Stromal cell of bone marrow (primary cell): ENCODE measurements at regions not wholly inside any gene's neighbourhood (a gene's known extent, or its start where the extent isn't known, plus 50 kb on each side); places are given as distances from the start of the nearest gene placed in this dataset.
"Not testable (repeated sequence)": the region's sequence is repeated elsewhere in the genome, so short reads cannot be mapped to it uniquely, and the experiment has no call there.

ENCODE experiments used
- DNase-seq: peaks from one replicate; pipeline ENCODE4 v3.0.0-alpha.2; 2012; ENCODE audit warnings: low read depth

DNA sequence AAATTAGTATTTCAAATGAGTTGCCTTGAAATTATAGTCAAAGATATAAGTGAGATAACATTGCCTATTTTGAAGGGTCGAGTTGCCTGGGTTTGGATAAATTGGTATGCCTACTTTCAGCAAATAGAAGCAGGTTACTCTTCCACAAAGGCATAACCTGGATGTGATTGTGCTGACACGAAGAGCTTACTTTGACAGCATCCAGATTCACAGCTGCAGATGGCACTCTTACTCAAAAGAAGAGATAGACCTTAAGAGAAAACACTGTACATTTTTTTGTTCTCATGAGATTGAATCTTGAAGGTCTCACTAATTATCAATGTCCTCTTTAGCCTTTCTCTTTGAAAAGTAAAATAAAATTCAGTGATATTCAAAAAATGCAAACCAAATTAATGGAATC, 1338.7 kb downstream of the REEP3 start:
- no peak for DNase-seq

DNA sequence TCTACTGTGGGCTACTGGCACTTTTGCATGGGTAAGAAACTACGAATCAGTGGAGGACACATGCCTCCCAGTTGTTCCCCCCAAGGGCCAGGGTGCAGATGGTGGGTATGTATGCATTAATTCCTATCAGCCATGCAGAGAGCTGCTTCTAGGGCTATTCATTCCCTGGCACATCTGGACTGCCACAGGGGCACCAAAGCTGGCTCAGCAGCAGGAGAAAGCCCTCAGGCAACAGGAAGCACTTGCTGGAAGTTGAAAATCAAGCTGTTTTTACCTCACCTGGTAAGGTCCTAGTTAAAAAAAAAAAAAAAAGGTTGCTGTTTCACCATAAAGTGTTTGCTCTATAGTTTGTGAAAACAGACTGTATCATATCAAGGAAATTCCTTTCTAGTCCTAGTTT, 1342.6 kb downstream of the REEP3 start:
- DNase-seq: no peak

DNA sequence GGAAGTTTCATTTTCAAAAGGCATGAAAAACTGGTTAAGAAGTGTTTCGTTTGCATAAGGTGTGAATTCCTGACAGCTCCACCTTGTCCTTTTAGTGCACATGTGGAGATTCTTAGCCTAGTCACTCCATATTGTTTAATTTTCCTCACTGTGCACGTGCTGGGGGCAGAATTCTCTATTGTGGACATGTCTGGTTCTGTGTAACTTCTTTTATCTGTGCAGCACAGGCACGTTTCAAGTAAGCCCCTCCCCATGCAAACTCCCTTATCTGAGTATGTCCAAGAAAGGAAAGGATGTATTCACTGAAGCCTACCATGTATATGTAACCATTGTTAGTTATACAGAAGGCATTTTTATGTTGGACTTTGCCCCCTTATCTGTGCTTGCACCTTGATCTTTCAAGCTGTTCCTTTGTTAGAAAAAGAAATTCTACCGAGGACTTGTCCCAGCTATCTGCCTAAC, 1346.3 kb downstream of the REEP3 start:
- no peak for DNase-seq

DNA sequence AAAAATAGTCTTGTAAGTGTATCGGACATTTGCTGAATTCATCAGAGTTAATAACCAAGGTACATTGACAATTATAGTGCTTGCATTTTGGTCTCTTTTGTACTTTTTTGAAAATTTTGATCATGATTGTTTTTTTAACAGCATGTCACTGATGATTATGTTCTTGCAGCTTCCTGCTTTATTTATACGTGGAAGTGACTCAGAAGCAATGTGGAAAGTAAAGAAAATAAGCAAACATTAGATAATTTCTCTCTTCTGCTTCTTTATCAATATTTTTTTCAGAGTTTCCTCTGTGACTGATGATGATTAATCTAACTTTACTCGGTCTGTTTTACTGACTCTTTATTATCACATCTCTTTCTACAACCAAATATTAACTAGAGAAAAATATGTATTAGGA, 1351.9 kb downstream of the REEP3 start:
- DNase-seq: no peak

DNA sequence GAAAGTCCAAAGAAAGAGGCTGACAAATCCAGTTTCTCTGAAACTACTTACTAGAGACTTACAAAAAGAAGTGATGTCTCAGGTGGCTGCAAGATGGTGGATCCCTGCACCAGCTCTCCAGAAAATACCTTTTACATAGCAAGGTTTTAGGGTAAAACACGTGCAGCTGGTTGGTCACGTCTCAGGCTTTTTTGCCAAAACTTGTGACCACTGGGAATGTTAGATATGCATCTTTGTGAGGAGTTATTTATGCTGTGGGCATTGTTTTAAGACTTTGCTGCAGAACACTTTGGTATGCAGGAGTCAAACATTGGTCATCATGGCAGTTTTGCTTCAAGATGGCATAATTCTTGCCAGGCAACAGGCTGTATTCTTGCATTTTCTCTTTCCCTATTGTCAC, 1352.8 kb downstream of the REEP3 start:
- no peak for DNase-seq

DNA sequence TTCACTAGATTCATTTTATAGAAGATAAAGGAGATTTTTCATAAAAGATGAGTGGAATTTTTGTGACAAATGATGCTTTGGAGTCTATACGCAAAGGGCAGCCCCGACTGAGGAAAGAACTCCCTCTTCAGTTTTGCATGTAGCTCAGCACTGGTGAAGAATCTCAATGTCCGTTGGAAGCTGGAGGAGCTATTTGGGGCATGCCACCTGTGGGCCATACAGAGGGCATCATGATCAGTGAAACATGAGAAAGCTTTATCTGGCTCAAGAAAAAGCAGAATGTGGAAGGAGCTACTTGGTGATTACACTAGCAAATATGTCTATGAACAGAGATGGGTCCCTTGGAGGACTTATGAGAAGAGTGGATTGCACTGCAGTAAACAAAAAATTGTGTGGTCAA, 1359.3 kb downstream of the REEP3 start:
- no peak for DNase-seq

DNA sequence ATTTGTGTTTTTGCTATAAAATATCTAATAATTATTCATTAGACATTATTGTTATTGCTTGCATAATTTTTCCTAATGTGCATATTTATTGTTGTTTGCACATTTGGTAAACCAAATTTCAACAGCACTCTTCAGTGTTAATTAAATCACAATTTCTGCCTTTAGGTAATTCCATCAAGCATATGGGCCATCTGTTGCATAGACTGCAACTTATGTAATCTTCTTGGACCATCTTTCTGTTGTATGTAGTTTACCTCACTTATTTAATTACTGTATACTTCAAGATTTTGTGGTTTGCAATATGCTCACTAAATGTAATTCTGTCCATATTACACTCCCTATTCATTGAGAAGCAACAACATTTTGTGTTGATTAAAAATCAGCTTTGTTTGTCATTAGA, 1360.1 kb downstream of the REEP3 start:
- DNase-seq: no peak

DNA sequence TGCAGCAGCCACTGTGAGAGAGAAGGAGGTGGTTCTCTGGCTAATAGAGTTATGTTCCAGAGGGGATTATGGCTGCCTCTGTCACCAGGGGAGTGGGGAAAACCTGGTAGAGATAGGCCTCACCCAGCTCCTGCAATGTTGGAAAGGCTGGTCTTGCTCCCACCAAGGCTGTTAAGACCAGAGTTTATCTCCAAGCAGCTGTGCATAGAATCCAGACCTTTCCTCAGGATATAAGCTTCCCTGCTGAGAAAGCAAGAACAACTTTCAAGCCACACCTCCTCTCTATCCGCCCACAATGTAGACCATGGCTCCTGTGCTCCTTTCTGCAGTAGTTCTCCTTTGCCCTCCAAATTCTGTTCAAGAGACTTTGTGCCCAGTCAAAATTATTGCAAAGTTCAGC, 1375.4 kb downstream of the REEP3 start:
- no peak for DNase-seq

DNA sequence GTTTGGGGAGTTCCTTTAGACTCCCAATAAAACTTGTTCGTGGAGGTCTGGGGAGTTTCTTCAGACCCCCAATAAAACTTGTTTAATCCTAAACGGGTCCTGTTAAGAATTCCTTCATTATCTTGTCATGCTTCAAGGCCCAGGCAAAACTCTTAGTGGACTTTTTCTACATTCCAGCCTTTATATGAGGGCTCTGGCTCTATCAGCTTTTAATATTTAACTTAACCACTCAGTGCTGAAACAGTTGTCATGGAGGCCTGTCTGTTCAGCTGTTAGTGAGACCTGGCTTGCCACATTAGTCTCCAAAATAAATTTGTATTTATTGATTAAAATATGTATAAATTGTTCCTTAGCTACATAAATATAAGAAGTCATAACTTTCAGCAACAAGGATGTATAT, 1385.1 kb downstream of the REEP3 start:
- not testable (repeated sequence) for DNase-seq

DNA sequence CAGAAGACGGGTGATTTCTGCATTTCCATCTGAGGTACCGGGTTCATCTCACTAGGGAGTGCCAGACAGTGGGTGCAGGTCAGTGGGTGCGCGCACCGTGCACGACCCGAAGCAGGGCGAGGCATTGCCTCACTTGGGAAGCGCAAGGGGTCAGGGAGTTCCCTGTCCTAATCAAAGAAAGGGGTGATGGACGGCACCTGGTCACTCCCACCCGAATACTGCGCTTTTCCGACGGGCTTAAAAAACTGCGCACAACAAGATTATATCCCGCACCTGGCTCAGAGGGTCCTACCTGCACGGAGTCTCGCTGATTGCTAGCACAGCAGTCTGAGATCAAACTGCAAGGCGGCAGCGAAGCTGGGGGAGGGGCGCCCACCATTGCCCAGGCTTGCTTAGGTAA, 1403.1 kb downstream of the REEP3 start:
- DNase-seq: not testable (repeated sequence)

DNA sequence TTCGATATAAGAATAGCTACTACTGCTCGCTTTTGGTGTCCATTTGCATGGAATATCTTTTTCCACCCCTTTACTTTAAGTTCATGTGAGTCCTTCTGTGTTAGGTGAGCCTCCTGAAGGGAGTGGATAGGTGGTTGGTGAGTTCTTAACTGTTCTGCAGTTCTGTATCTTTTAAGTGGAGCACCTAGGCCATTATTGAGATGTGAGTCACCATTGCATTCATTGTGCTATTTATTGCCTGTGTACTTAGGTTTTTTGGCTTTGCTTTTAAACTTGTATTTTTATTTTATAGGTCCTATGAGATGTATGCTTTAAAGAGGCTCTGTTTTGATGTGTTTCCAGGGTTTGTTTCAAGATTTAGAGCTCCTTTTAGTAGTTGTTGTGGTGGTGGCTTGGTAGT, 1430.8 kb downstream of the REEP3 start:
- no peak for DNase-seq

DNA sequence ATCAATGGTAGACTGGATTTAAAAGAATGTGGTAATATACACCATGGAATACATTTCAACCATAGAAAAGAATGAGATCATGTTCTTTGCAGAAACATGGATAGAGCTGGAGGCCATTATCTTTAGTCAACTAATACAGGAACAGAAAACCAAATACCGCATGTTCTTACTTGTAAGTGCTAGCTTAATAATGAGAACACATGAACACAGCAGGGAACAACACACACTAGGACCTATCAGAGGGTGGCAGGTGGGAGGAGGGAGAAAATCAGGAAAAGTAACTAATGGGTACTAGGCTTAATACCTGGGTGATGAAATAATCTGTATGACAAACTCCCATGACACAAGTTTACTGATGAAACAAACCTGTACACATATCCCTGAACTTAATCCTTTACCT, 1435.2 kb downstream of the REEP3 start:
- DNase-seq: no peak

DNA sequence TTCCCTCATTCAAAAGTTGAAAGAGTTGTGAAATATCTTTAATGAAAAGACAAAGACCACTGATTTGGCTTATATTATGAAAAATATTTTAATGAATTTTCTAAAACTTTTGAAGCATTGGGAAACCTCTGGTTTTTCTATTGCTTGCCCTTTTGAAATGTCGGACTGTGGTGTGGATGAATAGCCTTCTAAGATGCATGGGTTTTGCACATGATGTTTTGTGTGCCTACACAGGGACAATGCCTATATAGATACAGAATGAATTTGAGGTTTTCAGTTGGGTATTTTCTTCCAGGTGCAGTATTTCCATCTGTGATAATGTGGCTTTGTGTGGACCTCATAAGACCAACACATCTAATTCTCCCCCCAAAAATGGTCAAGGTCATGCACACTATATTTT, 1437.9 kb downstream of the REEP3 start:
- no peak for DNase-seq

DNA sequence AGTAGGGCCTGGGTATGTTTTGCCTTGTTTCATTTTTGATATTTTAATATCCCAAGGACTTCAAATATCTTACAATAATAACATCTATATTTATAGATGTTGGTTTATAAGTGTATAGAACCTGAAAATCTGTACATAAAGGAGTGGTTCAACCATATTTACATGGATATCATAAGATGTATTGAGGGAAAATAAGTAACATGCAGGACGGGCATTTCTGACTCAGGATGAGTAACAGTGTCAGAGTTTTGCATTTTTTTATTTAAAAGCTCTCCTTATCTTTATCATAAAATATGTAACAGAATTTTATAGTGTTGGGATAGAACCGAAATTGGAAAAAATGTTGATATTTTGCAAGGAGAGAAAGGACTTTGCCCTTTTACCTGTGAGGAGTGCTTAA, 1438.7 kb downstream of the REEP3 start:
- no peak for DNase-seq

DNA sequence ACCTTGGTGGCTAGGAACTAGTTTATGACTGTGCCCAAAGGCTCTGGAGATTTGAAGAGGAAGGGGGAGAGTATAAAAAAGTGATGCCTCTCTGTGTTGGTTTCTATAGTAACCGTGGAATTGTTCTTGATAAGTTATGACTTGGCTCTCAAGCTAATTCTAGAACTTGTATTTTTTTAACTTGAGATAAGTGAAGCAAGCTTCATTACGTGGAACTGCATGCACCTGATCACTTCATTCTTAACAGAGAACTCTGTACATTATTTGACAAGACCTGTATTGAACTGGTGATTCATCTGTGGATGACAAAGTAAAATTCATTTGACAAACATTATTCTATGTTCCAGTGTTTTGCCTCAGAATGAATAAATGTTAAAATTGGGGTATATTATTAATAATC, 1452.2 kb downstream of the REEP3 start:
- DNase-seq: no peak

DNA sequence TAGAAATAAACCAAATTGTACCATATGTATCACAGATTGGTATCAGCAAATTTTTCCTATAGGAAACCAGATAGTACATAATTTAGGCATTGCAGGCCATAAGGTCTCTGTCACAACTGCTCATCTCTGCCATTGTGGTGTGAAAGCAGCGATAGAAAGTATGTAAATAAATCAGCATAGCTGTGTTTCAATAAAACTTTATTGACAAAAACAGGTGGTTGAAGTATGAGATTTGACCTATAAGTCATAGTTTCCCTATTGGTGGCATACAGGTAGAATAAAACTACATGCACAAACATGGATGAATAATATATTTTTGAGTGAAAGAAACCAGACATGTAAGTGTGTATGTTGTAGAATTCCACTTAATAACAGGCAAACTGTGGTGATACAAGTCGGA, 1454.9 kb downstream of the REEP3 start:
- no peak for DNase-seq

DNA sequence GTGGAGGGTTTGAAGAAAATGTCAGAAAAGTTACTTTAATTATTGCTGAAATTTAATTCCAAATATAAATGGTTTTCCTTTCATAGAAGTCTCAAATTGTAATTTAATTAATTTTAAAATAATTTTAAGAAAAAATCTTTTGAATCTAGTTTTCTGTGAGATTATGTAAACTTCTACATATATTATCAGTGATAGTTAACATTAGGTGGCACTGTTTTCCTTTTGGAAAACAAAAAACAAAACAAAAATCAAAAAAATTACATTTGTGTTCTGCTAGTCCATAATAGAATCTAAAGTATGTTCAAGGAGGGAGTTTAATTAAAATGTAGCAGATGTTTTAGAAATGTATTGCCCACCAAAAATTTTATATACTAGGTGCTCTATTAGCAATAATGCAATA, 1456.7 kb downstream of the REEP3 start:
- DNase-seq: no peak

DNA sequence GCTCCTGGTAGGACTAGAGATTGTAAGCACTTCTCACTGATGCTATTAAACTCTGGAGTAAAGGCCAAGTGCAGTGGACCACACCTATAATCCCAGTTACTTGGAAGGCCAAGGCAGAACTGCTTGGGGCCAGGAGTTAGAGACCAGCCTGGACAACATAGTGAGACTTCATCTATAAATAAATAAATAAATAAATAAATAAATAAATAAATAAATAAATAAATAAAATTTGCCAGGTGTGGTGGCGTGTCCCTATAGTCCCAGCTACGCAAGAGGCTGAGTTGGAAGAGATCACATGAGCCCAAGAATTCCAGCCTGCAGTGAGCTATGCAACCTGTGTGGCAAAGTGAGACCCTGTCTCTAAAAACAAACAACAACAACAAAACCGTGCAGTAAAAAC, 1475.7 kb downstream of the REEP3 start:
- DNase-seq: no peak

DNA sequence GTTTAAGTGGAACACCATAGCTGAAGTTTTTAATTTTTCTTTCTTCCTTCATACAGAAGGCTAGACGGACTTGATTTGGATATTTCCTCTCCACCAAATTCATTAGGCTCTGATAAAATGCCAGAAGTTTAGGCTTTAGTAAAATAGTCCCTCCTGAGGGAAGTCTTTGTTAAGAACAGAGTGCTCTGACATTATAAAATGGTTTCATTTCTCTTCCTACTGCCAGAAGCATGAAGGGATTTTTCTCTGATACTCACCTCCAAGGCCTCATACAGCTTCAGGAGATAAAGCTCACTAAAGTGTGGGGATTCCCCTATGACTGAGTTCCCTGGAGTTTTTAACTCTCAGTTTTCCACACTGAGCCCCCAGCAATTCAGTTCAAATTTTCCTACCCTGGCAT, 1489.6 kb downstream of the REEP3 start:
- DNase-seq: no peak

DNA sequence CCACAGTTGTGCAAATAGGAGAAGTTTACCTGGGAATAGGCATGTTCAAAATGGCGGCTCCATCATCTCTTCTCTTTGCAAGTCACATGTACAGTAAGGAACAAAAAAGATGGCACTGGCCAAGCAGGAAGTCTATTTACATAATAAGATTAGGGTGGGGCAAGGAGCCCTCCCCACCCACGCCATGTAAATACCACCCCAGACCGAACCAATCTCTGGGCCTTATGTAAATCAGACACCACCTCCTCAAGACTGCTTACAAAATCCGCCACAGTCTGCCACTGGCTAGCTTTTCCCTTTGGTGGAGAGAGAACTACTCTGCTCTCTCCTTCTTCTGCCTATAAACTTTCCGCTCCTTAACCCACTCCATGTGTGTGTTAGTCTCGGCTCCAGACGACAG, 1496.3 kb downstream of the REEP3 start:
- no peak for DNase-seq

DNA sequence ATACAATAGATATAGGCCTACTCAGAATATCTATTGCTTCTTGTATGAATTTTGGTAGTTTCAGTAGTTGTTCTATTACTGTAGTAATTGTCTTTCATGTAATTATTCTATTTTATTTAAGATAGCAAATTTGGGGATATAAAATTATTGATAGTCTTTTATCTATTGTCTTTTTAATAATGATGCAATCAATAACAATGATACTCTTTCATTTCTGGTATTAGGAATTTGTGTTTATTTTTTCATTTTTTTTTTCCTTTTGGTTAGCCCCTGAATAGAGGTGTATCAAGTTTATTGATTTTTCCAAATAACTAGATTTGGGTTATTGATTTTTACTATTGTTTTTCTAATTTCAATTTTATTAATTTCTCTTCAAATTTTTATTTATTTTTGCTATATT, 1503.7 kb downstream of the REEP3 start:
- no peak for DNase-seq

DNA sequence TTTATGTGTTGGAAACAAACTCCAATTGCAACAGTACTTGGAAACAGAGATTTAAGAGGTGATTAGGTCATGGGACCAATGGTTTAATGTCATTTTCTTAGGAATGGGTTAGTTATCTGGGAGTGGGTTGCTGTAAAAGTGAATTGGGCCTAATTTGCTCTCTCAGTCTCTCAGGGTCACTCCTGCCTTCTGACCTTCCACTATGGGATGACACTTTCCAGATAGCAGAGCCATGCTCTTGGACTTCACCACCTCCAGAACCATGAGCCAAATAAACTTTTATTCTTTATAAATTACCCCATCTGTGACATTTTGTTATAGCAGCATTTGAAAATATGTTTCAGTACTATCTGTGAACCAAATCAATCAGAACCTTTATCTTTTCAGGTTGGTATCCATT, 1509.1 kb downstream of the REEP3 start:
- DNase-seq: no peak

DNA sequence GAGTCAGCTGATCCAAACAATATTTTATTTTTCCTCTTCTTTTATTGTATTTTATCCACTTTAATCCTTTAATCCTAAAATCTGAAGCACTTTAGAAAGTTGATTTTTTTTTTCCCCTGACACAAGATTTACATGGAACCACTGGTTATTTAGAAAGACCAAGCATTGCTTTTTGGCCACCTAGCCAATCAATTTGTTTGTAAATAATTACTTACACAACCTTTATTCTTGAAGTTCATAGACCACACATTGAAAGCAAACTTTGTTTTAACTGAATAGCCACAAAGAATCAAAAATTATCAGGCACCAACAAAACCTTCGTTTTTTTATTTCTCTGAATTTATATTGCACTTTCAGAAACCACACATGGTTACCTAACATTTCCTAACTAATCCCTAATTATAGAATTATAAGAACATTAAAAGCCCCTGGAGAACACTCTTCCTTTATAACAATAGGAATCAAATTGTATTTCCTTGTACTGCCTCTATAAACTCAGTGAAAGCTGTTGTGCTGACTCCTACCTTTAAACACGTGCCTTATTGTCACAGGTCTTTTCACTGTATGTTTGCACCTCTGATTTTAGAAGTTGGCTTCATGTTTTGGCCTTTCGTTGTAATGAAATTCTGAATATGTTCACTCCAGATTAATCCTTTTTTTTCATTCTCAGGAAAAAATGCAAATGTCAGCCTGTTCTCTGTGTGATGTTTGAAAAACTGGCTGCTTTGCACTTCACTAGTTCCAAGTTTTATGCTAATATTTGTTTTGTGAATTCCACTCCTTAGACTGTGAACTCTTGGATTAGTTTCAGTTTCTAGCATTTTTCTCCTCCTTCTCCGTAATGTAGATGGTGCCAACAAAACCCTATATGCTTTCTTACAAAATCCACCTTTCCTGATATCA, 1511.9 kb downstream of the REEP3 start:
- no peak for DNase-seq

DNA sequence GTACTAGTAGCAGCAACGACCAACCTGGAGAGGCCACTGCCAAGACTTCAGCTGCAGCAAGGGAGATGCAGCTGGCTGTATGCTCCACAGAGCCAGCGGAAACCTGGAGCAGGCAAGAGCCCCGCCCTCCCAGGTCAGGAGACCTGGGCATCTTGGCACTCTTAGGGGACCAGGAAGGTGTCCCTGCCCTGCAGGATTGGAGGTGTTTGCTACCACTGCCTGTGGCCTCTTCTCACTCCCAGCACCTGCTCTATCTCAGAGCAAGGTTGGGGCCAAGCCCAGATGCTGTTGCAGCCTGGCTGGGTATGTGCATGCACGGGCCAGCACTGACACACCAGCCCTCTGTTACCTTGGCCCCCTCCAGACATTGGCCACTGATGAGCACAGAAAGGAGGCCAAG, 1512.8 kb downstream of the REEP3 start:
- DNase-seq: no peak
